ENCODE measurements at regions not wholly inside any gene's neighbourhood (a gene's known extent, or its start where the extent isn't known, plus 50 kb on each side); places are given as distances from the start of the nearest gene placed in this dataset.

DNA sequence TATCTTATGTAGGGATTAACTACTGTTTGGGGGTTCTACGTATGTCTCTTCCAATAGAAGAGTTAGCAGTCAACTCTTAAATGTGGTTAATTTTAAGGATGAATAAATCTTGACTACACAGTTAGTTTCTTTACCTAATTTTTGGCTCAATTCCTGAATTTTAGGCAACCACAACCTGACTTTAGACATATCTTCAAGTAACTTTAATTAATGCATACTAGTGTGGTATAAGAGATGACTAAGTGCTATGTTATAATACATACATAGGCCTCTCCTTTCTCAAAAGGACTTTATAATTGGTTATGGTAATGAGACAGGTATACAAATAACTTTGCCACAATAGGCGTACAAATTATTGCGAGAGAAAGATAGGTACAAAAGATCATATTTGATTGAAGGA lies 312.0 kb downstream of the IRS1 start:
- Mint-ChIP-seq H3K36me3 (ENCODE audit: low read depth) (no peaks in the 10 kb centered on the region), H3K27me3 (ENCODE audit: low read depth) (peaks cover 8% of the 10 kb centered on the region), H3K4me3 (ENCODE audit: low read depth) (no peak overlapping the region), H3K27ac (no peak overlapping the region), H3K4me1 (ENCODE audit: low read depth) (peaks cover 2% of the 10 kb centered on the region), H3K9me3 (no peaks in the 10 kb centered on the region)
- intact Hi-C loops (cut with micrococcal nuclease): loop anchor here (10.0 kb wide), 1 partner anchor 307 kb away; the partner anchor contains the start of gene IRS1
- DNase-seq (ENCODE audit: low spot score): no peak

DNA sequence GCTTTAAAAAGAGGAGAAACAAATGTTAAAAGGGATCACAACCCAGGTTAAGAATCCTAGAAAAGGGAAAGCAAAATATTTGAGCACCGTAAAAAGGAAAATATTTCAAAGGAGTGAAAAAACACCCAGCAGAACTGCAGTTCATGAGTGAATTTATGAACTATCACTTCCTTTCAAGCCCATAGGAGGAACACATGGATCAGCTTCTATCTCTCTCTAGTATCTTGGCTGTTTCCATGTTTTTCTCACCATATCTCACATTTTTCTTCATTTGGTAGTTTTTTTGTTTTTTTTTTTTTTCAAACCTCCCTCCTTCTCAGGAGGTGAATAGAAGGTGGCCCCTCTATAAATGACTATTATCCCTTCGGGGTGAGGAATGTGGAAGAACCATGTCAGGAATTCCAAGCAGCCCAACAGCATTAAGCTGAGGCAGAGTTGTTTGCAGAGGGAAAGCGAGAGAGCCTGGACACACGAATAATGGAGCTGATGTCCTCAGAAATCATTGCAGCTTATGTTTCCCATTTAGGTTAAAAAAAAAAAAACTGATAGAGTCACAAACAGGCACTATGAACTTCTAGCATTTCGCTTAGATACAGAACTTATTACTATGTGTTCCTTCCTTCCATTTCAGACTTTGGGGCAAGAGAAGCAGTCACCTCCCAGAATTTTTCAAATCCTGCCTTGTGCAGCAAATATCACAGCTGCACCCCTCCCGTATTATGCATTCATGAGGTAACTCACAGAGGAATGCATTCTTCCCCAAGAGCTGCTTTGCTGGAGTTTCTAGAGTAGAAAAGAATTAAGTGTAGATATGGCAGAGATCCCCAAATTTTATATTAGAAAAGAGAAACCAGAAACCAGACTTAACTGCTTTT lies 315.6 kb downstream of the IRS1 start:
- no peaks in the 10 kb centered on the region for H3K36me3 Mint-ChIP-seq (ENCODE audit: low read depth)
- H3K27me3 Mint-ChIP-seq (ENCODE audit: low read depth): peaks cover 12% of the 10 kb centered on the region
- H3K4me1 Mint-ChIP-seq (ENCODE audit: low read depth): no peaks in the 10 kb centered on the region
- H3K9me3 Mint-ChIP-seq: no peaks in the 10 kb centered on the region
- no peak overlapping the region for H3K4me3 Mint-ChIP-seq (ENCODE audit: low read depth)
- H3K27ac Mint-ChIP-seq: no peak overlapping the region
- intact Hi-C loops (cut with micrococcal nuclease): loop anchor here (10.0 kb wide), 1 partner anchor 311 kb away; the partner anchor contains the start of gene IRS1
- DNase-seq (ENCODE audit: low spot score): no peak

DNA sequence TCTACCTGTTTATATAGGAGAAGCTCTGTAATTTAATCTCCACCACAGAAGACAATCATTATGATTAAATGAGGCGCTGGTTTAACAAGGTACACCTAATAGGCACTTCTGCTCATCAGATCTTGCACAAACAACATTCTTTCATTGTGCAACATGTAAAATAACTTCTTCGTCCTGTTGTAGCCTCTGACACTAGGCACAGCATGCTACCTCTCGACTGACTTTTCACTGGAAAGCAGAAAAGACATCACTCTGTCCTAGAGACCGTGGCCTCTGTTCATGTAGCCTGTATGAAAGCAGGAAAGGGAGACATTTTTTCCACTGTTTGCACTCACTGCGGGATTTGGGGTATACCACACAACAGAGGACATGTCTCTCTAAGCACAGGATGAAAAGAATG lies 316.5 kb downstream of the IRS1 start:
- intact Hi-C loops (cut with micrococcal nuclease): loop anchor here (10.0 kb wide), 1 partner anchor 312 kb away; the partner anchor contains the start of gene IRS1
- no peak overlapping the region for H3K4me3 Mint-ChIP-seq (ENCODE audit: low read depth)

DNA sequence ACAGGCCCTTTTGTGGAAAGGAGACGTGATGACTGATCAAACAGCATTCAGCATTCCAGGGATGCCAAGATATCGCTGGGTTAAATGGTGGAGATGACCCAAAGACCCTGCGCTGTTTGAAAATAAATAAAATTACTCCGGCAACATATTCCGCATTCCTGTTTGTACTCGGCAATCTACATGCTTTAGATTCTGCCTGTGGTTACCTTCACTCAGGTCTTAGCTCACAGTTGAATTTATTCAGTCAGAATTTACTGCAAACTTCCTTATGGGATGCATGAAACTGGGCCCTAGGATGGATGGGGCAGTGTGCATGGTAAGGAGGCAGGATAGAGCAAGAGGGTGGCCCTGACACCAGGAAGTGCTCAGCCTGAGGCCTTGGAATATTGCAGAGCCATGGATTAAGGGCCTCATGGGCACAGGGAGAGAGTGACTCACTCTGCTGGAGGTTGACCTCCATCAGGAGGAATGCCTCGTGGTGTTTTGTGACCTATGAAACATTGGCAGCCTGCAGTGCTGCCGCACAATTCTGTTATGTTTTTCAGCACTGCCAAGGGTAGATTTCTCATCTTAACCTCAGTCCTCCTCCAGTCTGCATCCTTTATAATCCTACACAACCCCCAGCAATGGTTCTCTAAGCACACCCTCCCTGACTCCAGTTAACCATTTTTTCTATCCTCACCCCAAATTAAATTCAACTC lies 321.4 kb downstream of the IRS1 start:
- intact Hi-C loops (cut with micrococcal nuclease): no loop called here
- Mint-ChIP-seq H3K27ac (no peak overlapping the region), H3K4me3 (ENCODE audit: low read depth) (no peak overlapping the region), H3K4me1 (ENCODE audit: low read depth) (no peaks in the 10 kb centered on the region), H3K9me3 (no peaks in the 10 kb centered on the region), H3K36me3 (ENCODE audit: low read depth) (no peaks in the 10 kb centered on the region), H3K27me3 (ENCODE audit: low read depth) (peaks cover 3% of the 10 kb centered on the region)
- DNase-seq (ENCODE audit: low spot score): no peak

More for the DNA sequence above, 316.5 kb downstream of the IRS1 start:
- Mint-ChIP-seq H3K36me3 (ENCODE audit: low read depth) (no peaks in the 10 kb centered on the region), H3K27ac (no peak overlapping the region), H3K4me1 (ENCODE audit: low read depth) (no peaks in the 10 kb centered on the region), H3K27me3 (ENCODE audit: low read depth) (peaks cover 12% of the 10 kb centered on the region), H3K9me3 (no peaks in the 10 kb centered on the region)
- no peak for DNase-seq (ENCODE audit: low spot score)

DNA sequence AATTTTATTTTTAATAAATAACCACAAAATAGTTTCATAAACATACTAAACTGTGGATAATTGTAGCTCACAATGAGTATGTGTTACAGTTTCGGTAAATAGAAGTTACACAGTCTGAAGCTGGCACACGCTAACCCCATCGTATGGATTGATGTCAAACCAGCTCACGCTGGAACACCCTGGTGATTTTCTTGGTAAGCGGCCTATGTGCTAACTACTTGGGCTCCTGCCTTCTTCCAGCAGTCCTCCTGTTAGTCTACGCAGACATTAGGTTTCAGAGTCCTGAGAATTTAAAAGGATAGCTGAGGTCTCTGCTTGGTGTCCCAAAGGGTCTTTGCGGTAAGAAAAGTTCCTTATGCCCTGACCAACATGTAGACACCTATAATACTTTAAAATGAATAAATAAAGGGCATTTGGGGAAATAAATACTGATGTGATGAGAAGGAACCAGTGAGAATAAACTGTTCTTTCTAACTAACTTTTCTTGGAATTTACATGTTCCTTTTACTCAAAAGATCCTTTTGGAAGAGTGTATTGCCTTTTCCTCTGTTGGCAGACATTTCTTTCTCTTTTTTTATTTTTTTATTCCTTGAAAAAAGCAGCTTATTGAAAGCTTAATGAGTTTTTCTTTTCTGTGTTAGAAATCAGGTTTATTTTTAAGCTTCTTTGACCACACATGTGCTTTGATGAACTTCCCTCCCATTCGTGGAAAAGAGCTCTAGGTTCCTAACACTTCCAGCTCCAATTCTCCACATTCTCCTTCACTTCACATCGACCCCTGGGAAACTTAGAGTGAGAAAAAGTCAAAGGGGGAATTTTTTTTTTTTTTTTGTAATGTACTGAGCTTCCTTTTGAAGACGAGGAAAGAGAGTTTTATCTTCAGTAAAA lies 322.2 kb downstream of the IRS1 start:
- H3K27me3 Mint-ChIP-seq (ENCODE audit: low read depth): peaks cover 3% of the 10 kb centered on the region
- no peak overlapping the region for H3K4me3 Mint-ChIP-seq (ENCODE audit: low read depth)
- no peak for DNase-seq (ENCODE audit: low spot score)
- H3K4me1 Mint-ChIP-seq (ENCODE audit: low read depth): no peaks in the 10 kb centered on the region
- no peaks in the 10 kb centered on the region for H3K9me3 Mint-ChIP-seq
- no peaks in the 10 kb centered on the region for H3K36me3 Mint-ChIP-seq (ENCODE audit: low read depth)
- no peak overlapping the region for H3K27ac Mint-ChIP-seq
- intact Hi-C loops (cut with micrococcal nuclease): no loop called here

DNA sequence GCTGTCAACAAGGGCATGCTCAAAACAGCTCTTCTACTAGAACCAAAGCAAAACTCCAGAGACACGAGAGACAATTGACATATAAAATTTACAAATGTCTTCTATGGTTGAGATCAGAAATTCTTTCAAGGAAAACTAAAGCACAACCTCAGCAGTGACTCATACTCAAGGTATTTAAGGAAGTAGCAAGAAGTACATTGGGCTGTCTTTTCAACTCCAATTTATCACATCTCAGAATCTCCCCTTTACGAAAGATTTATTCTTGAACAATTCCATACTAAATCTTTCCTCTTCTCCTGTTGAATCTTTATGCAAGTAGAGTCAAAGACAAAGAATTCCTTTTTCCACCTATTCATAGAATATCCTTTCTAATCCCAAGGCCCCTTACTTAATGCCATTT lies 324.0 kb downstream of the IRS1 start:
- intact Hi-C loops (cut with micrococcal nuclease): no loop called here
- H3K27ac Mint-ChIP-seq: no peak overlapping the region
- no peaks in the 10 kb centered on the region for H3K9me3 Mint-ChIP-seq
- DNase-seq (ENCODE audit: low spot score): no peak
- no peaks in the 10 kb centered on the region for H3K36me3 Mint-ChIP-seq (ENCODE audit: low read depth)
- H3K4me1 Mint-ChIP-seq (ENCODE audit: low read depth): no peaks in the 10 kb centered on the region
- no peak overlapping the region for H3K4me3 Mint-ChIP-seq (ENCODE audit: low read depth)
- H3K27me3 Mint-ChIP-seq (ENCODE audit: low read depth): no peaks in the 10 kb centered on the region

DNA sequence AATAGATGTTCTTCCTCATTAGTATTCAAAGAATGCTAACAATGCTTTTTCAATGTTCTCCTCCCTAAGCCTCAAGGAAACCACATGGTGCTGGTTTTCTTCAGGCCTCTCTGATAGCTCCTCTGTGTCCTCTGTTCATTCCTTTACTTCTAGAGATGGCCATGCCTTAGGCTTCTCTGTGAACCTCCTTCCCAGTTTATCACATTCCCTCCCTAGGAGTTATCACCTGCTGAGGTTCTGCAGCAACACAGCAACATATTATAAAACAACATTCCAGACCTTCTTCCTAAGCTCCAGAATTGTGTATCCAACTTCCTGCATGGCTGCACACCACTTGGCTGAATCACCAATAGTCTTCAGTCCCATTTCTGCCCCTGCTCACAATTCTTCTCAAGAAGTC lies 325.5 kb downstream of the IRS1 start:
- Mint-ChIP-seq H3K36me3 (ENCODE audit: low read depth) (no peaks in the 10 kb centered on the region), H3K27me3 (ENCODE audit: low read depth) (no peaks in the 10 kb centered on the region)

DNA sequence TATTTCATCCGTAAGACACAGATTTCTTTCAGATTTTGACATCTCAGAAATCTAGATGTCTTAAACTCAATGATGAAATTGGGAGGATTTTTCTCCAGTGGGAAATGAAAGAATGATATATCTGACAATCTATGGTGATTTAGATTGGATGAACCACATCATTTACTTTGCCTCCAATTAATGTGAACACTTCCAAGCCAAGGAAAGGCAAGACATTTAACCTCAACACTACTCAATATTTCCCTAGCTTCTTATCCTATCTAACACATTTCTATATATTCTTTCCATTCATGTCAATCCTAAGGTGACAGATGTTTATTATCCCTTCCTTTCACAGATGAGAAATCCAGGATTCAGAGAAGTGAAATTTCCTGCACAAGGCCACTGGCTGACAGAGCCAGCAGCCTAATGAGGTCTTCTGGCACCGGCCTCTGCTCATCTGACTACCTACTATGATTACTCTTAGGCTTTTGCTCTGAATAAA lies 327.6 kb downstream of the IRS1 start:
- no peak for DNase-seq (ENCODE audit: low spot score)
- H3K36me3 Mint-ChIP-seq (ENCODE audit: low read depth): no peaks in the 10 kb centered on the region
- no peak overlapping the region for H3K27ac Mint-ChIP-seq
- no peaks in the 10 kb centered on the region for H3K4me1 Mint-ChIP-seq (ENCODE audit: low read depth)
- H3K4me3 Mint-ChIP-seq (ENCODE audit: low read depth): no peak overlapping the region
- no peaks in the 10 kb centered on the region for H3K9me3 Mint-ChIP-seq
- intact Hi-C loops (cut with micrococcal nuclease): no loop called here
- no peaks in the 10 kb centered on the region for H3K27me3 Mint-ChIP-seq (ENCODE audit: low read depth)

More for the DNA sequence above, 325.5 kb downstream of the IRS1 start:
- no peak overlapping the region for H3K4me3 Mint-ChIP-seq (ENCODE audit: low read depth)
- H3K9me3 Mint-ChIP-seq: no peaks in the 10 kb centered on the region
- H3K27ac Mint-ChIP-seq: no peak overlapping the region
- intact Hi-C loops (cut with micrococcal nuclease): no loop called here
- no peak for DNase-seq (ENCODE audit: low spot score)
- no peaks in the 10 kb centered on the region for H3K4me1 Mint-ChIP-seq (ENCODE audit: low read depth)

DNA sequence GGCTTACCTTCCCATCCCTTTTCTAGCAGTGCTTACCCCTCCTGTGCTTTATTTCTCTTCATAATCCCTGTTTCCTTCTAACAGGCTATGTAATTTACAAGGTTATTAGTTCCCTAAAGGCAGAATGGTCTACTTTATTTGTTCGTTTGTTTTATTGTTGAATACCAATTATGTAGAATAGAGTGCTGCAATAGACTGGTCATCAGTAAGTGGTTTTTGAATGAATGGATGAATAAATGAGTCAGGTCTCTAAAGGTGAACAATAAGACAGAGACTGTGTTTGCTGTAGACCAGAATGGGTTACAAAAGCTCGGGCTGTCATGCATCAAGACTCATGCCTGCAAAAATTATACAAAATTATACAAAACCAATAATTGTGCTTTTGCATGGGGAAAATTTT lies 332.0 kb downstream of the IRS1 start:
- Mint-ChIP-seq H3K4me3 (ENCODE audit: low read depth) (no peak overlapping the region), H3K27me3 (ENCODE audit: low read depth) (no peaks in the 10 kb centered on the region), H3K36me3 (ENCODE audit: low read depth) (no peaks in the 10 kb centered on the region), H3K27ac (no peak overlapping the region), H3K9me3 (no peaks in the 10 kb centered on the region), H3K4me1 (ENCODE audit: low read depth) (no peaks in the 10 kb centered on the region)
- no peak for DNase-seq (ENCODE audit: low spot score)
- intact Hi-C loops (cut with micrococcal nuclease): no loop called here

DNA sequence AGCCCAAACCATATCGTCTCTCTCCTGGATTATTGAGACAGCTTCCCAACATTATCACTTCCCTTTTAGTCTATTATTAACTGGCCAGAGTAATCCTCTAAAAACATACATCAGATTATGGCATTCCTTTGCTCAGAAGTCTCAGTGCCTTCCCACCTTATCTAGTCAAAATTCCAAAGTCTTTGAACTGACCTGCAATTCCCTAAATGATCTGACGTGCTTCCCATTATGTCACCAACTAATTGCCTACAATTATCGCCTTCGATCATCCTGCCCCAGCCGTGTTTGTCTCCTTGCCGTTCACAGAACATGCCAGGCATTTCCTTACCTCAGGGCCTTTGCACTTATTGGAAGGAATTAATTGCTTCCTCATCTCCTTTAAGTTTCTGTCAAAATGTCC lies 332.4 kb downstream of the IRS1 start:
- Mint-ChIP-seq H3K27ac (no peak overlapping the region), H3K36me3 (ENCODE audit: low read depth) (no peaks in the 10 kb centered on the region), H3K4me1 (ENCODE audit: low read depth) (no peaks in the 10 kb centered on the region), H3K4me3 (ENCODE audit: low read depth) (no peak overlapping the region), H3K9me3 (no peaks in the 10 kb centered on the region), H3K27me3 (ENCODE audit: low read depth) (peaks cover 1% of the 10 kb centered on the region)
- DNase-seq (ENCODE audit: low spot score): no peak
- intact Hi-C loops (cut with micrococcal nuclease): no loop called here

DNA sequence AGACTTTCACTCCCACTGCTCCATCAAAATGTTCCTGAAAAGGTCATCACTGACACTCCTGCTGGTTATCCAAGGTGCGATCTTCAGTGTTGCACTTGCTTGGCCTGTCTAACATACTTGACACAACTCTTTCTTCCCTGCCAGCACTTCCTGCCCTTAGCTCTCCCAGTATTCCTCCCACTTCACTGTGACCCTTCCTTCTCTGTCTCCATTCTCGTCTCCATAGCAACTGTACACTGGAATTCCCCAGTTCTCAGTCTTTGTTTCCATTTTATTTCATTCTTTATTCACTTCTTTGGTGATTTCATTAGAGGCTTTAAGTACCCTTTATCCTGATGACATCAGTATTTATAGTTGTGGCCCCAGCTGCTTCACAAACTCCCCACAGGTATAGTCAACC lies 333.0 kb downstream of the IRS1 start:
- no peaks in the 10 kb centered on the region for H3K36me3 Mint-ChIP-seq (ENCODE audit: low read depth)
- H3K9me3 Mint-ChIP-seq: no peaks in the 10 kb centered on the region
- H3K27ac Mint-ChIP-seq: no peak overlapping the region
- H3K4me1 Mint-ChIP-seq (ENCODE audit: low read depth): no peaks in the 10 kb centered on the region
- no peak for DNase-seq (ENCODE audit: low spot score)
- H3K4me3 Mint-ChIP-seq (ENCODE audit: low read depth): no peak overlapping the region
- H3K27me3 Mint-ChIP-seq (ENCODE audit: low read depth): peaks cover 1% of the 10 kb centered on the region
- intact Hi-C loops (cut with micrococcal nuclease): no loop called here

DNA sequence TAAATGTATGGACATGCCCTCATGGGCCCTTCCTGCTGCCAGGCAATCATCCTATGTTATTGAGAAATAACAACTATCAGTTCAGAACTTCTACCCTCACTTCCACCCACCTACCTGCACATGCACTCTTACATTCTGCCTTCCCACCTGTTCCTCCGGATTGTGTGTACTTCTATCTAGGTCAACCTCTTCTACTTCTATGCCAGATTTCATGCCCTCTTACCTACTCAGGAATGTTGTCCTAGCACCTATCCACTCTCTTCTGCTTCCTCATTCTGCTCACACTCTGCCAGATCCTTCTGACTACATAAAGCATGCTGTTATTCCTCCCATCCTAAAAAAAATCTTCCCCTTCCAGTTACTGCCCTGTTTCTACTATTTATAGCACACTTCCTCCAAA lies 333.5 kb downstream of the IRS1 start:
- Mint-ChIP-seq H3K9me3 (no peaks in the 10 kb centered on the region), H3K36me3 (ENCODE audit: low read depth) (no peaks in the 10 kb centered on the region), H3K4me3 (ENCODE audit: low read depth) (no peak overlapping the region), H3K4me1 (ENCODE audit: low read depth) (no peaks in the 10 kb centered on the region), H3K27me3 (ENCODE audit: low read depth) (peaks cover 1% of the 10 kb centered on the region), H3K27ac (no peak overlapping the region)
- intact Hi-C loops (cut with micrococcal nuclease): no loop called here
- no peak for DNase-seq (ENCODE audit: low spot score)
